SK-N-SH (cell line): ENCODE measurements at regions not wholly inside any gene's neighbourhood (a gene's known extent, or its start where the extent isn't known, plus 50 kb on each side); places are given as distances from the start of the nearest gene placed in this dataset.

Source experiments
- CTCF ChIP-seq: fragments of 200-600 bp; sonication (generic); IDR thresholded peaks from 2 replicates; pipeline ENCODE4 v1.6.1; 2017; ENCODE audit warnings: antibody characterized with exemption, mild to moderate bottlenecking, moderate library complexity
- EP300 ChIP-seq, 2 experiments: IDR thresholded peaks; 2 replicates each; pipeline versions ENCODE4 v1.4.0 to v1.6.1; 2012; ENCODE audit warnings: borderline replicate concordance in 1 of 2, low read depth in 1 of 2, low read length in 1 of 2
- EZH2phosphoT487 ChIP-seq: fragments of 200-600 bp; sonication (generic); IDR thresholded peaks from 2 replicates; pipeline ENCODE4 v1.6.1; 2017; ENCODE audit warnings: low read depth, mixed run types, mild to moderate bottlenecking, antibody characterized with exemption, moderate library complexity, borderline replicate concordance
- GABPA ChIP-seq: IDR thresholded peaks from 2 replicates; pipeline ENCODE4 v1.4.0; 2012; ENCODE audit warnings: low read depth, mild to moderate bottlenecking
- REST ChIP-seq: IDR thresholded peaks from 2 replicates; pipeline ENCODE4 v1.6.1; 2012; ENCODE audit warnings: mild to moderate bottlenecking, low read depth, low read length, moderate library complexity
- RFX5 ChIP-seq: IDR thresholded peaks from 2 replicates; pipeline ENCODE4 v1.6.1; 2012; ENCODE audit warnings: mild to moderate bottlenecking, improper control_type of control experiment, low read length
- SMC3 ChIP-seq: IDR thresholded peaks from 2 replicates; pipeline ENCODE4 v1.6.1; 2012; ENCODE audit warnings: low read depth, low read length, improper control_type of control experiment
- TAF1 ChIP-seq: IDR thresholded peaks from 2 replicates; pipeline ENCODE4 v1.6.1; 2012; ENCODE audit warnings: low read depth, mild to moderate bottlenecking, low read length, moderate library complexity, borderline replicate concordance
- USF2 ChIP-seq: fragments of 150-350 bp; IDR thresholded peaks from 2 replicates; pipeline ENCODE4 v1.6.1; 2017; ENCODE audit warnings: antibody characterized with exemption, low read length, low read depth, borderline replicate concordance

- TF ChIP-seq GABPA: no peak
- TF ChIP-seq SMC3: no peak
- no peak for TF ChIP-seq USF2
- no peak for TF ChIP-seq EP300 (IDR thresholded peaks at IDR 0.05; ENCODE audit: borderline replicate concordance in 1 of 2, low read depth in 1 of 2, low read length in 1 of 2)
- no peak for TF ChIP-seq CTCF
- no peak for TF ChIP-seq TAF1
- no peak for TF ChIP-seq EZH2phosphoT487
- no peak for TF ChIP-seq REST
- no peak for TF ChIP-seq RFX5
Observed at GRCh38 chr17:33981711-33982601, 273.1 kb upstream of the CCL2 start.
